Keratinocyte (primary cell): ENCODE measurements at regions not wholly inside any gene's neighbourhood (a gene's known extent, or its start where the extent isn't known, plus 50 kb on each side); places are given as distances from the start of the nearest gene placed in this dataset.

Experiments
- DNase-seq: peaks from one replicate; pipeline ENCODE4 v3.0.0-alpha.2; 2011; ENCODE audit warnings: low read depth, missing footprints, low spot score
- FAIRE-seq: peaks from 2 replicates; lab custom pipeline; 2011; peaks lifted over from hg19 to GRCh38; lab: Jason Lieb, UNC
- H2AFZ ChIP-seq: 2 replicates; pipeline ENCODE4 v1.6.0; 2012; ENCODE audit warnings: low read length, control low read depth, inconsistent platforms; ENCODE audit not compliant: control insufficient read depth
- H3K27ac ChIP-seq: 2 replicates; pipeline ENCODE4 v1.5.1; 2011; ENCODE audit warnings: low read length; ENCODE audit not compliant: control insufficient read depth, insufficient read depth
- H3K27me3 ChIP-seq: 3 replicates; pipeline ENCODE4 v1.6.0; 2011; ENCODE audit warnings: low read length; ENCODE audit not compliant: control insufficient read depth, insufficient read depth; ENCODE audit errors: extremely low read depth
- H3K36me3 ChIP-seq, 2 experiments: 2 replicates in 1 of 2; 3 replicates in 1 of 2; pipeline ENCODE4 v1.5.1; 2011; ENCODE audit warnings: low read length in 2 of 2, mild to moderate bottlenecking in 1 of 2; ENCODE audit not compliant: control insufficient read depth in 2 of 2, insufficient read depth in 2 of 2; ENCODE audit errors: extremely low read depth in 1 of 2
- H3K4me1 ChIP-seq: 3 replicates; pipeline ENCODE4 v1.5.1; 2011; ENCODE audit warnings: low read length; ENCODE audit not compliant: control insufficient read depth, insufficient read depth; ENCODE audit errors: extremely low read depth
- H3K4me2 ChIP-seq: 3 replicates; pipeline ENCODE4 v1.6.0; 2011; ENCODE audit warnings: low read depth, low read length; ENCODE audit not compliant: control insufficient read depth, insufficient read depth; ENCODE audit errors: extremely low read depth
- H3K4me3 ChIP-seq, 3 experiments: fragments of 200-600 bp in 1 of 3; sonication (generic) in 1 of 3; 2 replicates in 2 of 3; 3 replicates in 1 of 3; pipeline ENCODE4 v1.5.1; 2011 to 2016; ENCODE audit warnings: low read length in 3 of 3, mild to moderate bottlenecking in 3 of 3, control low read depth in 2 of 3, inconsistent platforms in 1 of 3, low read depth in 1 of 3, mixed read lengths in 1 of 3, mixed run types in 1 of 3, moderate library complexity in 1 of 3; ENCODE audit not compliant: control insufficient read depth in 2 of 3, insufficient read depth in 2 of 3; ENCODE audit errors: extremely low read depth in 1 of 3
- H3K79me2 ChIP-seq: 2 replicates; pipeline ENCODE4 v1.6.0; 2012; ENCODE audit warnings: low read length; ENCODE audit not compliant: control insufficient read depth, insufficient read depth
- H3K9ac ChIP-seq: 3 replicates; pipeline ENCODE4 v1.6.0; 2011; ENCODE audit warnings: low read length; ENCODE audit not compliant: control insufficient read depth, insufficient read depth; ENCODE audit errors: extremely low read depth
- H3K9me1 ChIP-seq: 3 replicates; pipeline ENCODE4 v1.6.0; 2011; ENCODE audit warnings: low read length; ENCODE audit not compliant: control insufficient read depth, insufficient read depth; ENCODE audit errors: extremely low read depth
- H3K9me3 ChIP-seq: 2 replicates; pipeline ENCODE4 v1.5.1; 2012; ENCODE audit warnings: low read depth, low read length; ENCODE audit not compliant: control insufficient read depth
- H4K20me1 ChIP-seq: 3 replicates; pipeline ENCODE4 v1.6.0; 2011; ENCODE audit warnings: low read length; ENCODE audit not compliant: control insufficient read depth, insufficient read depth; ENCODE audit errors: extremely low read depth
- EZH2 ChIP-seq: IDR thresholded peaks from one replicate; pipeline ENCODE4 v1.6.1; 2012; ENCODE audit warnings: inconsistent platforms, mild to moderate bottlenecking, low read length, moderate library complexity
- dilution Hi-C: fragments of 300-500 bp; cut with MboI; formaldehyde crosslinking; loops from one replicate; pipeline ENCODE4 v1.7.0; 2020; ENCODE audit warnings: low sequenced_read_pairs; ENCODE audit not compliant: extremely low pct_ligation_motif_present
- TF ChIP-seq, protein P1 (sequence below), 3 experiments: IDR thresholded peaks in 1 of 3; conservative IDR thresholded peaks in 1 of 3; optimal IDR thresholded peaks in 1 of 3; 2 replicates in 2 of 3; 3 replicates in 1 of 3; pipeline versions ENCODE3 to v1.5.1; 2011; ENCODE audit warnings: low read length in 3 of 3, mild to moderate bottlenecking in 3 of 3, moderate library complexity in 2 of 3, control low read depth in 1 of 3, inconsistent platforms in 1 of 3; ENCODE audit not compliant: insufficient read depth in 2 of 3; ENCODE audit errors: extremely low read depth in 1 of 3

DNA sequence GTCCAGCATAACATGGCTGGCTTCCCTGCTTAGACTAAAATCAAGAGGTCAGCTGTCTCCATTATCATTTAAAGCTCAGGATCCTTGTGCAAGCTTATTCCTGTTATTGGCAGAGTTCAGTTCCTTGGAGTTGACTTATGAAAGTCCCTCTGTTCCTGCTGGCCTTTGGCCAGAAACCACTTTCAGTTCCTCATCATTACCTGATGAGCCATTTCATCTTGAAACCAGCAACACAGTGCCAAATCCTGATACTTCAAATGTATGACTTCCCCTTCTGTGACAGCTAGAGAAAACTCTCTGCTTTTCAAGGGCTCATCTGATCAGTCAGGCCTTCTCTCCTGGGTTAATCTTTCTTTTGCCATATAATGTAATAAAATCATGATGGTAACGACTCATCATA, 110.6 kb upstream of the FSTL5 start:
- no peaks in the 10 kb centered on the region for H3K36me3 ChIP-seq
- TF ChIP-seq, protein P1, sequence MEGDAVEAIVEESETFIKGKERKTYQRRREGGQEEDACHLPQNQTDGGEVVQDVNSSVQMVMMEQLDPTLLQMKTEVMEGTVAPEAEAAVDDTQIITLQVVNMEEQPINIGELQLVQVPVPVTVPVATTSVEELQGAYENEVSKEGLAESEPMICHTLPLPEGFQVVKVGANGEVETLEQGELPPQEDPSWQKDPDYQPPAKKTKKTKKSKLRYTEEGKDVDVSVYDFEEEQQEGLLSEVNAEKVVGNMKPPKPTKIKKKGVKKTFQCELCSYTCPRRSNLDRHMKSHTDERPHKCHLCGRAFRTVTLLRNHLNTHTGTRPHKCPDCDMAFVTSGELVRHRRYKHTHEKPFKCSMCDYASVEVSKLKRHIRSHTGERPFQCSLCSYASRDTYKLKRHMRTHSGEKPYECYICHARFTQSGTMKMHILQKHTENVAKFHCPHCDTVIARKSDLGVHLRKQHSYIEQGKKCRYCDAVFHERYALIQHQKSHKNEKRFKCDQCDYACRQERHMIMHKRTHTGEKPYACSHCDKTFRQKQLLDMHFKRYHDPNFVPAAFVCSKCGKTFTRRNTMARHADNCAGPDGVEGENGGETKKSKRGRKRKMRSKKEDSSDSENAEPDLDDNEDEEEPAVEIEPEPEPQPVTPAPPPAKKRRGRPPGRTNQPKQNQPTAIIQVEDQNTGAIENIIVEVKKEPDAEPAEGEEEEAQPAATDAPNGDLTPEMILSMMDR (optimal IDR thresholded peaks at IDR 0.05 in 1 of 3, IDR thresholded peaks at IDR 0.05 in 1 of 3, conservative IDR thresholded peaks at IDR 0.05 in 1 of 3; ENCODE audit: extremely low read depth in 1 of 3, insufficient read depth in 2 of 3, low read length in 3 of 3), result no peak
- no peak for TF ChIP-seq EZH2
- no peak for FAIRE-seq
- no peak overlapping the region for H3K4me2 ChIP-seq
- no peak overlapping the region for H3K9ac ChIP-seq
- H4K20me1 ChIP-seq, result no peaks in the 10 kb centered on the region
- no peaks in the 10 kb centered on the region for H3K27me3 ChIP-seq
- no peaks in the 10 kb centered on the region for H3K9me3 ChIP-seq
- no peak for DNase-seq
- no peak overlapping the region for H3K4me3 ChIP-seq
- H3K27ac ChIP-seq, result no peak overlapping the region
- dilution Hi-C loops, result no loop called here
- H3K9me1 ChIP-seq, result no peaks in the 10 kb centered on the region
- H3K79me2 ChIP-seq, result no peaks in the 10 kb centered on the region
- H2AFZ ChIP-seq, result no peak overlapping the region
- no peaks in the 10 kb centered on the region for H3K4me1 ChIP-seq

DNA sequence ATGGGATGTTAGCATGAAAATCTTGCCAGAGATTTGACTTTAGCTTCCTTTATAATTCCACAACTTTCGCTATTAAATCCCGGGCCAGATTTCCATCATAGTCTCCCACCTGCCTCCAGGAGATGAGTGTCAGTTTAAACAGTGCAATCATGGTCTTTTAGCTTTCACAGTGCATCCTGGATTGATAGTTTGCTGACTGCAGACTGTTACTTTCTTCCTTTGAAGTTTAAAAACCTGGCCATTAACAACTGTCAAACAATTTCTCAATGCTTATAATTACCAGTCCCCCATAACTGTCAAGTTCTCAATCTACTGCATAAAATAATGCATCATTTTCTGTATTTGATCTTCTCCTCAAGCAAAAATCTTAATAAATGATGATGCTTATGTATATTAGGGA, 108.4 kb upstream of the FSTL5 start:
- no peak for FAIRE-seq
- Histone ChIP-seq H3K4me3 (no peak overlapping the region), H3K9ac (no peak overlapping the region), H3K9me3 (peaks cover 2% of the 10 kb centered on the region), H3K4me1 (no peaks in the 10 kb centered on the region), H2AFZ (no peak overlapping the region), H3K27ac (no peak overlapping the region), H3K9me1 (no peaks in the 10 kb centered on the region), H4K20me1 (no peaks in the 10 kb centered on the region), H3K79me2 (no peaks in the 10 kb centered on the region), H3K36me3 (no peaks in the 10 kb centered on the region), H3K27me3 (no peaks in the 10 kb centered on the region), H3K4me2 (no peak overlapping the region)
- TF ChIP-seq, protein P1 (optimal IDR thresholded peaks at IDR 0.05 in 1 of 3, IDR thresholded peaks at IDR 0.05 in 1 of 3, conservative IDR thresholded peaks at IDR 0.05 in 1 of 3; ENCODE audit: extremely low read depth in 1 of 3, insufficient read depth in 2 of 3, low read length in 3 of 3), result no peak
- no peak for TF ChIP-seq EZH2
- dilution Hi-C loops, result no loop called here
- DNase-seq, result no peak
